OCI-LY1 (cell line): ENCODE measurements at regions not wholly inside any gene's neighbourhood (a gene's known extent, or its start where the extent isn't known, plus 50 kb on each side); places are given as distances from the start of the nearest gene placed in this dataset.

ENCODE experiments used
- CTCF ChIP-seq: fragments of 200-600 bp; sonication (generic), shearing (Covaris generic); IDR thresholded peaks from 2 replicates; pipeline ENCODE4 v1.5.1; 2017; ENCODE audit warnings: mild to moderate bottlenecking, antibody characterized with exemption, low read length, moderate library complexity, mixed read lengths
- EZH2 ChIP-seq: fragments of 200-600 bp; sonication (generic), shearing (Covaris generic); IDR thresholded peaks from 2 replicates; pipeline ENCODE4 v1.8.0; 2017; ENCODE audit warnings: borderline replicate concordance, mixed run types, mild to moderate bottlenecking, antibody characterized with exemption, low read length, moderate library complexity, mixed read lengths

- TF ChIP-seq CTCF (peak; percentile 19; the same call in 1 of the 2 replicates), EZH2 (no peak)
Observed at GRCh38 chr2:194559964-194560363, 1097.1 kb upstream of the SLC39A10 start.
